PC-9 (cell line): ENCODE measurements at regions not wholly inside any gene's neighbourhood (a gene's known extent, or its start where the extent isn't known, plus 50 kb on each side); places are given as distances from the start of the nearest gene placed in this dataset.

Experiments
- BruUV-seq: library from RNA; stranded (reverse); fragments of 400-500 nt; replicated peaks from 2 replicates; lab custom pipeline; 2021; lab: Mats Ljungman, UMichigan
- CTCF ChIA-PET: fragments of 300-600 bp; sonication (Branson Sonifier 250); formaldehyde crosslinking; loops from one replicate; lab custom pipeline; 2022; ENCODE audit warnings: antibody characterized with exemption; lab: Charles Lee
- POLR2A ChIA-PET: fragments of 300-600 bp; sonication (Branson Sonifier 250); formaldehyde crosslinking; loops from one replicate; lab custom pipeline; 2022; ENCODE audit warnings: antibody characterized with exemption; ENCODE audit not compliant: unreplicated experiment; lab: Charles Lee
- DNase-seq, 2 experiments: peaks; one replicate each; pipeline versions ENCODE4 v3.0.0 to v3.0.0-alpha.2; 2015 to 2022; ENCODE audit warnings: mixed read lengths in 1 of 2
- H2AFZ ChIP-seq: fragments of 200-600 bp; sonication (generic); 2 replicates; pipeline ENCODE4 v1.8.1; 2017; ENCODE audit warnings: antibody characterized with exemption
- H3F3A ChIP-seq: fragments of 200-600 bp; sonication (generic); 2 replicates; pipeline ENCODE4 v1.8.1; 2017; ENCODE audit warnings: antibody characterized with exemption, mild to moderate bottlenecking, low read depth; ENCODE audit not compliant: insufficient read depth
- H3K27ac ChIP-seq: fragments of 200-600 bp; sonication (generic); 2 replicates; pipeline ENCODE4 v1.6.1; 2016; ENCODE audit warnings: mixed run types
- H3K27me3 ChIP-seq: fragments of 200-600 bp; sonication (generic); 2 replicates; pipeline ENCODE4 v1.6.1; 2016; ENCODE audit warnings: low read depth, mixed run types; ENCODE audit not compliant: insufficient read depth
- H3K36me3 ChIP-seq: fragments of 200-600 bp; sonication (generic); 2 replicates; pipeline ENCODE4 v1.6.1; 2016; ENCODE audit warnings: low read depth, mixed run types
- H3K4me1 ChIP-seq: fragments of 200-600 bp; sonication (generic); replicated peaks from 2 replicates; pipeline ENCODE4 v1.6.1; 2016; ENCODE audit warnings: mixed run types; ENCODE audit not compliant: insufficient read depth
- H3K4me2 ChIP-seq: fragments of 200-600 bp; sonication (generic); 2 replicates; pipeline ENCODE4 v1.6.1; 2017; ENCODE audit warnings: mixed run types
- H3K4me3 ChIP-seq: fragments of 200-600 bp; sonication (generic); 2 replicates; pipeline ENCODE4 v1.6.1; 2016; ENCODE audit warnings: mixed run types
- H3K79me2 ChIP-seq: fragments of 200-600 bp; sonication (generic); 2 replicates; pipeline ENCODE4 v1.6.1; 2017; ENCODE audit warnings: low read depth, mixed run types
- H3K9me2 ChIP-seq: fragments of 200-600 bp; sonication (generic); 2 replicates; pipeline ENCODE4 v1.8.1; 2017; ENCODE audit warnings: mild to moderate bottlenecking; ENCODE audit not compliant: insufficient read depth
- H3K9me3 ChIP-seq: fragments of 200-600 bp; sonication (generic); 2 replicates; pipeline ENCODE4 v1.8.1; 2016; ENCODE audit warnings: low read depth; ENCODE audit not compliant: insufficient read depth
- H4K20me1 ChIP-seq: fragments of 200-600 bp; sonication (generic); 2 replicates; pipeline ENCODE4 v1.8.1; 2017; ENCODE audit not compliant: insufficient read depth
- EZH2 ChIP-seq: fragments of 200-600 bp; sonication (generic); IDR thresholded peaks from 2 replicates; pipeline ENCODE4 v1.8.0; 2017; ENCODE audit warnings: antibody characterized with exemption, low read depth
- intact Hi-C: fragments of 100-400 bp; cut with micrococcal nuclease; formaldehyde crosslinking; loops from one replicate; pipeline ENCODE4 v1.10.0; 2022; ENCODE audit not compliant: unreplicated experiment
- TF ChIP-seq, protein P1 (sequence below): fragments of 200-600 bp; sonication (generic); conservative IDR thresholded peaks from 2 replicates; pipeline ENCODE4 v1.6.1; 2017; ENCODE audit warnings: mixed run types, antibody characterized with exemption, mild to moderate bottlenecking, moderate library complexity

- no TSS peak for BruUV-seq
- Histone ChIP-seq H3K27ac (no peak overlapping the region), H3K4me2 (no peak overlapping the region), H3F3A (no peaks in the 10 kb centered on the region), H4K20me1 (no peaks in the 10 kb centered on the region), H3K27me3 (no peaks in the 10 kb centered on the region), H3K4me3 (no peak overlapping the region), H2AFZ (no peak overlapping the region), H3K79me2 (no peaks in the 10 kb centered on the region), H3K9me2 (no peaks in the 10 kb centered on the region), H3K9me3 (no peaks in the 10 kb centered on the region), H3K36me3 (no peaks in the 10 kb centered on the region), H3K4me1 (no peaks in the 10 kb centered on the region)
- no peak for DNase-seq
- ChIA-PET CTCF (no interaction called here), POLR2A (no interaction called here)
- no peak for TF ChIP-seq EZH2
- TF ChIP-seq, protein P1, sequence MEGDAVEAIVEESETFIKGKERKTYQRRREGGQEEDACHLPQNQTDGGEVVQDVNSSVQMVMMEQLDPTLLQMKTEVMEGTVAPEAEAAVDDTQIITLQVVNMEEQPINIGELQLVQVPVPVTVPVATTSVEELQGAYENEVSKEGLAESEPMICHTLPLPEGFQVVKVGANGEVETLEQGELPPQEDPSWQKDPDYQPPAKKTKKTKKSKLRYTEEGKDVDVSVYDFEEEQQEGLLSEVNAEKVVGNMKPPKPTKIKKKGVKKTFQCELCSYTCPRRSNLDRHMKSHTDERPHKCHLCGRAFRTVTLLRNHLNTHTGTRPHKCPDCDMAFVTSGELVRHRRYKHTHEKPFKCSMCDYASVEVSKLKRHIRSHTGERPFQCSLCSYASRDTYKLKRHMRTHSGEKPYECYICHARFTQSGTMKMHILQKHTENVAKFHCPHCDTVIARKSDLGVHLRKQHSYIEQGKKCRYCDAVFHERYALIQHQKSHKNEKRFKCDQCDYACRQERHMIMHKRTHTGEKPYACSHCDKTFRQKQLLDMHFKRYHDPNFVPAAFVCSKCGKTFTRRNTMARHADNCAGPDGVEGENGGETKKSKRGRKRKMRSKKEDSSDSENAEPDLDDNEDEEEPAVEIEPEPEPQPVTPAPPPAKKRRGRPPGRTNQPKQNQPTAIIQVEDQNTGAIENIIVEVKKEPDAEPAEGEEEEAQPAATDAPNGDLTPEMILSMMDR: no peak
- intact Hi-C loops: no loop called here
Observed at GRCh38 chr6:74208239-74208638, 512.2 kb downstream of the CD109 start.

DNA sequence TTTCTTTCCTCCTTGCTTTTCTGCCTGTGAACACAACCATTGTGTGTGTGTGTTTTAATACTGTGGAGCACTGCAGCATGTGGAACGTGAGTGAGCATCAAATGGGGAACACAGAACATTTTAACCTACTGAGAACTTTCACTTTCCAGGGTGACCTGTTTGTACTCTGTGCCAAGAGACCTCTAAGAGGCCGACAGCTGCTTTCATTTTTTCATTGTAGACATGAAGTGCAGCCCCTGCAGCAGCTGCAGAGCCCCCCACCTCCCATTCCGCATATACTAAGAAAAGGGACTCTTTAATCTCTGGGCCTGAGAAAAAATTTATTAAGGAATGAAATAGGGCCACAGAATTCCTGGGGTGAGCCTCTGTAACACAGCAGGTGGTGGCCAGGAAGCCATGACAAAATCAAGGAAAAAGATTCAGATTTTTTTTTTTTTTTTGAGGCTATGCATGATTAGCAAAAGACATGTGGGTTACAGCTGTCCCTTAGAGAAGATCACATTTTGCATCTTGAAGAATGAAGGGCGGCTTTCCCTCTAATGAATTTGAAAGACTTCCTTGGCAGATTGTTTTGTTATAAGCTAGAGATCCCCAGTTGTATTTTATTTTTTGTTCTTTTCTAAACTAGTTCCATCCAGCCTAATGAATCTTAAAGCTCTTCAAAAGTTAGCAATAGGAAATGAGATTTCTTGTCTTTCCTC is 503.4 kb downstream of the CD109 start:
- Histone ChIP-seq H3K79me2 (no peaks in the 10 kb centered on the region), H2AFZ (no peak overlapping the region), H3K9me2 (no peaks in the 10 kb centered on the region), H3K4me1 (no peaks in the 10 kb centered on the region), H3K36me3 (no peaks in the 10 kb centered on the region), H3F3A (no peaks in the 10 kb centered on the region), H3K4me3 (no peak overlapping the region), H3K9me3 (no peaks in the 10 kb centered on the region), H3K27ac (no peak overlapping the region), H3K4me2 (no peak overlapping the region), H4K20me1 (peaks cover 4% of the 10 kb centered on the region; the same call in 1 of the 2 replicates), H3K27me3 (no peaks in the 10 kb centered on the region)
- DNase-seq: no peak
- TF ChIP-seq, protein P1: no peak
- no peak for TF ChIP-seq EZH2
- ChIA-PET CTCF (no interaction called here), POLR2A (interaction anchor here (0.7 kb wide), 1 partner anchor 235 kb away, joined by 13 read pairs; no protein-coding TSS in a partner anchor)
- intact Hi-C loops: no loop called here
- BruUV-seq: no TSS peak

- Histone ChIP-seq H3K36me3 (no peaks in the 10 kb centered on the region), H3K9me3 (no peaks in the 10 kb centered on the region), H3K27me3 (no peaks in the 10 kb centered on the region), H3K79me2 (no peaks in the 10 kb centered on the region), H3F3A (no peaks in the 10 kb centered on the region), H2AFZ (no peak overlapping the region), H4K20me1 (peaks cover 4% of the 10 kb centered on the region; the same call in 1 of the 2 replicates), H3K4me3 (no peak overlapping the region), H3K9me2 (no peaks in the 10 kb centered on the region), H3K4me1 (no peaks in the 10 kb centered on the region), H3K27ac (no peak overlapping the region), H3K4me2 (no peak overlapping the region)
- ChIA-PET CTCF (no interaction called here), POLR2A (interaction anchor here (0.6 kb wide), 1 partner anchor 63 kb away, joined by 6 read pairs; no protein-coding TSS in a partner anchor)
- BruUV-seq: no TSS peak
- no peak for DNase-seq
- TF ChIP-seq EZH2: no peak
- TF ChIP-seq, protein P1: no peak
- intact Hi-C loops: no loop called here
Observed at GRCh38 chr6:74197310-74197709, 501.3 kb downstream of the CD109 start.
